Transverse colon (tissue), 4 donors: ENCODE measurements at regions not wholly inside any gene's neighbourhood (a gene's known extent, or its start where the extent isn't known, plus 50 kb on each side); places are given as distances from the start of the nearest gene placed in this dataset.

Experiments used
- POLR2A ChIP-seq: fragments of 450-650 bp; IDR thresholded peaks from one replicate; pipeline ENCODE4 v1.6.1; 2016; ENCODE audit warnings: antibody characterized with exemption, mild to moderate bottlenecking, moderate library complexity
- POLR2AphosphoS5 ChIP-seq, 3 donors: sonication (generic); formaldehyde crosslinking; IDR thresholded peaks; one replicate each; pipeline ENCODE4 v1.6.1; 2016; ENCODE audit warnings: antibody characterized with exemption in 3 of 3
- TF ChIP-seq, protein P1 (sequence below), 5 experiments: fragments of 200-600 bp in 3 of 5; fragments of 450-650 bp in 2 of 5; sonication (generic) in 3 of 5; IDR thresholded peaks; 1 replicate in 2 of 5; 2 replicates in 3 of 5; pipeline ENCODE4 v1.5.1; 2016 to 2017; ENCODE audit warnings: antibody characterized with exemption in 5 of 5, inconsistent platforms in 3 of 5, mild to moderate bottlenecking in 2 of 5, moderate library complexity in 1 of 5

DNA sequence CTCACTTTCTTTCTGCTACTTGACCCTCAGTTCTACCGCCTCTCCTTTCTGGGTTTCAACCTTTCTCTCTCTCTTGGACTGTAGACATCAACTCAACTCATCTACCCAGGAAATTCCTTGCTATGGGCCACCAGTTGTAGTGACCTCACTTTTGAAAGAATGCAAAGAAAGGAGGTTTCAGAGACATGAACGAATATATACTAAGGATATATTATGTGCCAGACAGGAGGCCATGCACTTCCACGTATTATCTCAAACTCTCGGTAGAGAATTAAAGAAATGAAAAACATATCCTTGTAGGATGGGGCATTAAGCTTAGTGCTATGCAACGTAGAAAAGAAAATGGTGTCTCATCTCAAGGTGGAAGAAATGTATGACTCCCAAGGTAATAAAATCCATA lies 67.3 kb upstream of the NT5E start:
- TF ChIP-seq POLR2AphosphoS5 (IDR thresholded peaks at IDR 0.05) = no peak
- TF ChIP-seq, protein P1, sequence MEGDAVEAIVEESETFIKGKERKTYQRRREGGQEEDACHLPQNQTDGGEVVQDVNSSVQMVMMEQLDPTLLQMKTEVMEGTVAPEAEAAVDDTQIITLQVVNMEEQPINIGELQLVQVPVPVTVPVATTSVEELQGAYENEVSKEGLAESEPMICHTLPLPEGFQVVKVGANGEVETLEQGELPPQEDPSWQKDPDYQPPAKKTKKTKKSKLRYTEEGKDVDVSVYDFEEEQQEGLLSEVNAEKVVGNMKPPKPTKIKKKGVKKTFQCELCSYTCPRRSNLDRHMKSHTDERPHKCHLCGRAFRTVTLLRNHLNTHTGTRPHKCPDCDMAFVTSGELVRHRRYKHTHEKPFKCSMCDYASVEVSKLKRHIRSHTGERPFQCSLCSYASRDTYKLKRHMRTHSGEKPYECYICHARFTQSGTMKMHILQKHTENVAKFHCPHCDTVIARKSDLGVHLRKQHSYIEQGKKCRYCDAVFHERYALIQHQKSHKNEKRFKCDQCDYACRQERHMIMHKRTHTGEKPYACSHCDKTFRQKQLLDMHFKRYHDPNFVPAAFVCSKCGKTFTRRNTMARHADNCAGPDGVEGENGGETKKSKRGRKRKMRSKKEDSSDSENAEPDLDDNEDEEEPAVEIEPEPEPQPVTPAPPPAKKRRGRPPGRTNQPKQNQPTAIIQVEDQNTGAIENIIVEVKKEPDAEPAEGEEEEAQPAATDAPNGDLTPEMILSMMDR (IDR thresholded peaks at IDR 0.05) = no peak
- TF ChIP-seq POLR2A = no peak
